Hematopoietic multipotent progenitor cell treated with erythropoietin and hydrocortisone succinate and interleukin-3 and kit ligand, for 15 days (in vitro differentiated cells): ENCODE measurements at regions not wholly inside any gene's neighbourhood (a gene's known extent, or its start where the extent isn't known, plus 50 kb on each side); places are given as distances from the start of the nearest gene placed in this dataset.

ENCODE experiments used
- DNase-seq: peaks from one replicate; pipeline ENCODE4 v3.0.0-alpha.2; 2015; ENCODE audit warnings: low spot score

DNA sequence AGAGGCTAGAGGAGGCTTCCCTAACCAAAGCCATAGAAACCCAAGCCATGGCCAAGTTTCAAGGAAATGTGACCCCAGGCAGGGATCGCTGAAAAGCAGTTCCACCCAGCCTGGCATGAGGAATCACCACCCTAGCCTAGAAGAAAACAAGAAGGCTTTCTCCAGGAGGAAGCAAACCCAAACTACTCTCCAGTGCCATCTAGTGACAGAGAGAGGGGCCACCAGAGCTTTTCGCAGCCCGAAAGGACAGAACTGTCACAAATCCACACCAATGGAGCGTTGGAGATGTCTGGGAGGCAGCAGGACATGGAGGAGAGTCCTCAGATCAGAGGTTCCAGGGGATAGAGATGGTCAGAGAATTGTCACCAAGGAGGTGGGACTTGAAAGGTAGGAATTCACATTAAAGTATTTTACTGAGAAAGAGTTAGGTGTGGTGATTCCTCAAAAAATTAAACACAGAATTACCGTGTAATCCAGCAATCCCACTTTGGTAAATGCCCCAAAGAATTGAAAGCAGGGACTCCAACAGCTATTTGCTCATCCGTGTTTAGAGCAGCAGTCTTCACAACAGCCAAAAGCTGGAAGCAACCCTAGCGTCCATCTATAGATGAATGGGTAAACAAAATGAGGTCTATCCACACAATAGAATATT, 67.3 kb upstream of the NUP50 start:
- peak; percentile 29 for DNase-seq

DNA sequence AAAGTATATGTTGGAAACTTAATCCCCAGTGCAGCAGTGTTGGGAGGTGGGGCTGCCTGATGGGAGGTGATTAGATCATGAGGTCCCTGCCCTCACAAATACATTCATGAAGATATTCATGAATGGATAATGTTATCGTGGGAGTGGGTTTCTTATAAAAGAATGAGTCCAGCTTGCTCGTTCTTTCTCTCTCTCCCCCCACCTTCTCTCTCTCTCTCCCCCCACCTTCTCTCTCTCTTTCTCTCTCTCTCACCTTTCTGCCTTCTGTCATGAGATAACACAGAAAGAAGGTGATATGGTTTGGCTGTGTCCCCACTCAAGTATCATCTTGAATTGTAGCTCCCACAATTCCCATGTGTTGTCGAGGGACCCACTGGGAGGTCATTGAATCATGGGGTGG, 66.7 kb upstream of the NUP50 start:
- no peak for DNase-seq

DNA sequence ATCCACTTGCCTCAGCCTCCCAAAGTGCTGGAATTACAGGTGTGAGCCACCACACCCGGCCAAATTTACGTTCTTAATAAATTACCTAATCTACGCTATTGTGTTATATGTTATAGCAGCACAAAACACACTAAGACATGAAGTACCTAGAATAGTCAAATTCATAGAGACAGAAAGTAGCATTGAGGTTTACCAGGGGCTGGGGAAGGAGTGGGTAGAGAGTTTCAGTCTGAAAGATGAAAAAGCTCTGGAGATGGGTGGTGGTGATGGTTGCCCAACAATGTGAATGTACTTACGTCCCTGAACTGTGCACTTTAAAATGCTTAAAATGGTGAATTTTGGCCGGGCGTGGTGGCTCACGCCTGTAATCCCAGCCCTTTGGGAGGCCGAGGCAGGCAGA, 65.7 kb upstream of the NUP50 start:
- no peak for DNase-seq

DNA sequence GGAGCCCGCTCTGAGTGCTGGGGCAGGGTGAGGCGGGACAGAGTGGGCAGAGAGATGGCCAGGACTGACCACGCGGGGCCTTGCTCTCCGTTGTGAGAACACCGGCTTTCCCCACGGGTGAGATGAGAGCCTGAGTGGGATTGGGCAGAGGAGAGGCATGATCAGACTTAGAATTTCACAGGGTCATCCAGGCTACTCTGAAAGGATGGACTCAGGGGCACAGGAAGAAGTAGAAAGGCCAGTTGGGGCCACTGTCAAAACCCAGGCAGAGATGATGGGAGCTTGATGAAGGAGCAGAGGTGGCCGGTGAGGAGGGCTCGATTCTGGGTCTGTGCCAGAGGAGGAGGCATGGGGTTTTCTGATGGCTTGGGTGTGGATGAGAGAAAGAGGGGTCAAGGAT, 63.8 kb upstream of the NUP50 start:
- DNase-seq: no peak

DNA sequence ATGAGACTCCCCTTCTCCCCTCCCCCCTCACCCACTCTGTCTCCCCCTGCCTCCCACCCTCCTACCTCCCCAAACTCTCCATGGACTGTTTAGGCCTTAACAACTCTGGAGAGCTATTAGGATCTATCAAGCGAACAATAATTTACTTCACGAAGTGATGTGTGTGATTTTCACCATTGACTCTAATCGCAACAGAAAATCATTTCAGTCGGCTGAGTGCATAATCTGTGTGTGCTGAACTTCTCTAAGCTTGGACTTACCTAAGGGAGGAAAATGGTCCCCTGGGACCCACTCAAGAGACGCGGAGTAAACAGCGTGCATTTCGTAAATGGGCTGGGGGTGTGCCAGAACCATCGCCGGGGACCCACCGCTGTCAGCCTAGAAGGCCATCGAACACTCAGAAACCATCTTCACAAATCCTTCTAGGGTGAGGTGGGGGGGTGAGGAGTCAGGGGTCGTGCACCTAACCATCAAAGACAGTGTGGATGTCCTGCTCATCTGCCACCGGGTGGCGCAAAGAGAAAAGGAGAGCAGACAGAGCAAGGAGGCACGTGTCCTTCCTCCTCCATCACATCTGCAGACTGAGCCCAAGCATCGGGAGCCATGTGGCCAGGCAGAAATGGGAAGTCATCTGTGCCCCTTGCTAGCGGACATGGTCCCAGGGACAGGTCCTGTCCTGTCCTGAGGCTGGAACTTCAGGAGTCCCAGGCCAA, 62.1 kb upstream of the NUP50 start:
- DNase-seq: peak; percentile 13

DNA sequence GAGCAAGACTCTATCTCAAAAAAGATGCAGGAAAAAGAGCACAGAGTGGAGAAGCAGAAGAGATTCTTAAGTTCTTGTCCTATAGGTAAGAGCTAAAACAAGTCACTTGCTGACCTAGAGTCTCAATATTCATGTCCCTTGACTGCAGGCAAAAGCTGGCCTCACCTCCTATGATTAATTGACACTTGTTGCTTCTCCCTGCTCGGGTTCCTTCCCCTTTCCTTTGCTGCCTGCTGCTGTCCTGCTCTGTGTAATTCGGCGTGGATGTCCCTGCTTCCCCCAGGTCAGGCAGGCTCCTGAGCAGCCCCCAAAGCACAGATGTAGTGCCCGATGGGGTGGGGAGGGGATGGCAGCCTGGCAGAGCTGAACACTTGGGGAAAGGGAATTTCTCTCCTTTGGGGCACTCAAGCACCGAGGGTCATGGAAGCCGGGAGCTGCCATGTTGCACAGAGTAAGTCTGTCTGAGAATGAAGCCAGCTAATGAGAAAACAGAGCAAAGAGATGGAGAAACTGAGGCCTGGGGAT, 60.8 kb upstream of the NUP50 start:
- no peak for DNase-seq

DNA sequence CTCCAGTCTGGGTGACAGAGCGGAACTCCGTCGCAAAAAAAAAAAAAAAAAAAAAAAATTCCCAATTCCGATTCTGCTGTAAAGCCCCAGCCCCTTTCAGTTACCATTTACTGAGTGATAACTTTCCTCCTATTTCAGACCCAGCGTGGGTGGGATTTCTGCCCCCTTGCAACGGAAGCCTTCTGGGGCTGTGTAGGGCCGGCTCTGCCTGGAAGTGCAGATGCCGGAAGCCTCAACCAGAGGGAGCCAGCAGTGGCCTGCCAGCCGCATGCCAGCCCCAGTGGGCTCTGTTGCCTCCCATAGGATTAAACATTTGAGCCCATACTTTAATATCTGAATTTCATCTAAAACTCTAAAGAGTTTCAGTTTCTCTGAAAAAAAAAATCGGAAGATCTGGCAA, 60.0 kb upstream of the NUP50 start:
- DNase-seq: no peak

DNA sequence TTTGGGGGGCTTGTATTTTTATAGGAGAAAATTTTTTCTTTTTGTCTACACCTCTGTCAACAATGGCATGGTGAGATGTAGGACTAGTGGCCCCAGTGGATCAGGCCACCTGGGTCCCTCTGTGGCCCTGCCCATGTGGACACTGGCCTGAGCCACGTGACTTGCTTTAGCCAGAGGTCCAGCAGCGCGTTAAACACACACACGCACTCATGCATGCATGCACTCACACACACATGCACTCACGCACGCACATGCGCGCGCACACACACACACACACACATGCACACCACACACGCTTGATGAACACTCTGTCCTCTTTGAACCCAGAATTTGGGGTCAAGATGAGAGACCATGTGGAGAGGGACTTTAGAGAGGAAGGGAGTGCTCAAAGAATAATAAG, 59.4 kb upstream of the NUP50 start:
- DNase-seq: no peak

DNA sequence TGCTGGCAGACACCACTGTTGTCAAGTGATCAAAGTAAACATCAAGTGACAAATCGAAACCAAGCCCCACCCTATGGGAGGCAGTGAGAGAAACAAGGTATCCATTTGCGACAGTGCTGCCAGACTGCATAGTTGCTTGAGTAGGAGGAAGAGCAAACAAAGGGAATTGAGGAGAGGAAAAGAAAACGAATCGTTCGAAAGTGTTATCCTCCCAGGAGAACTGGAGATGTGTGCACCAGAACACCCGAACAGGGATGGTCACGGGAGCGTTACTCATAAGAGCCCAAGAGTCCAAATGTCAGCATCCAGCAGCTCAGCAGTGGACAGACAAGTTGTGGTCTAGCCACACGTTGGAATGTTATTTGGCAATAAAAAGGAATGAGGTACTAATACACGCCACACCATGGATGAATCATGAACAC, 58.4 kb upstream of the NUP50 start:
- no peak for DNase-seq

DNA sequence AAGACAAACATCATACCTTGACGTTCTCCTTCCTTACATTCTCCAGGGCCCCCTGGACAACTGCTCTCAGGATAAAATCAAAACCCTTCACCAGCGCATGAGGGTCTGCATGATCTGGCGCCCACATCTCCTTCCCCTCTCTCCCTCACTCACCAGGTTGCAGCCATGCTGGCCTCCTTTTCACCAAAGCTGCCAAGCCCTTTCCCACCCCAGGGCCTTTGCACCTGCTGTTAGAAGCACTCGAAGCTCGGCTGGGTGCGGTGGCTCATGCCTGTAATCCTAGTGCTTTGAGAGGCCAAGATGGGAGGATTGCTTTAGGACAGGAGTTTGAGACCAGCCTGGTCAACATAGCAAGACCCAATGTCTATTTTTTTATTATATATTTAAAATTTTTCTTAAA, 56.1 kb upstream of the NUP50 start:
- no peak for DNase-seq

DNA sequence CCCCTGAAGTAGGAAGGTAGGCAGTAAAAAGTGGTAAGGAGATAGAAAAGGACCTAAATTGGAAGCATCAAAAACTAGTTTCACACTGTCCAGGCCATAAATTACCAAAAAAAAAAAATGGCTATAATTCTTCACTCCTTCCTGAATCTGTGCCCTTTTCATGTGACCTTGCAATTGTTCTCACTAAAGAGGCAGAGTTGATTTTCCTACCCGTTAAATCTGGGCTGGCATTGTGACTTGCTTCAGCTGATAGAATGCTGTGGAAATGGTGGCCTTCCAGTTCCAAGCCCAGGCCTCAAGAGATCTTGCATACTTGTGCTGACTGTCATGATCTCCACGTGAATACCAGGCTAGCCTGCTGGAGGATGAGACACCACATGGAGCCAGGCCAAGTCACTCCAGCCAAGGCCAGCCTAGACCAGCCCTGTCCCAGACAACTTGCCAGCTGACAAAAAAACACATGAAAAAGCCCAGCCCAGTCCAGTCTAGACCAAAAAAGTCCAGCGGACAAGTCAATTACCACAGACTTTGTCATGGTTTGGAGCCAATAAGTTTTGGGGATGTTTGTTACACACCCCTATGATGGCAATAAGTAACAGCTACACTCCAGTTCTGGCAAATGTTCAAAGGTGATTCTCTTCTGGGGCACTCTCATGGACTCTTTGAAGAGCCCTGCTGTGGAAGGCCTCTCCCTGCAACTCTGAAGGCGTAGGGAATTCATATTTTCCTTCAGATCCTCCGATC, 51.4 kb upstream of the NUP50 start:
- DNase-seq: no peak
